ENCODE measurements at regions not wholly inside any gene's neighbourhood (a gene's known extent, or its start where the extent isn't known, plus 50 kb on each side); places are given as distances from the start of the nearest gene placed in this dataset.

DNA sequence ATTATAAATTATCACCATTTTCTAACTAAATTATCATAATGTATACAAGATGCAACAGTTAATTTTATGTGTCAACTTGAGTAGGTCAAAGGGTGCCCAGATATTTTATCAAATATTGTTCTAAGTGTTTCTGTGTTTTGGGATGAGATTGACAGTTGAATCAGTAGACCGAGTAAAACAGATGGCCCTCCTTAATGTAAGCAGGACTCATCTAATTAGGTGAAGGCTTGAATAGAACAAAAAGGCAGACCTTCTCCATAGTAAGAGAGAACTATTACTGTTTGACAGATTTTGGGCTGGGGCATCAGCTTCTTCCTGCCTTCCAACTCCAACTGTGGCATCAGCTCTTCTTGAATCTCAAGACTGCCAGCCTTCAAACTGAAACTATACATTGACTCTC lies 185.8 kb downstream of the TRAM1L1 start:
- TF ChIP-seq CTCF (IDR thresholded peaks at IDR 0.05) (no peak), POLR2A (IDR thresholded peaks at IDR 0.05) (no peak)

All from tibial nerve (tissue), 3 donors.